ENCODE measurements at regions not wholly inside any gene's neighbourhood (a gene's known extent, or its start where the extent isn't known, plus 50 kb on each side); places are given as distances from the start of the nearest gene placed in this dataset.

DNA sequence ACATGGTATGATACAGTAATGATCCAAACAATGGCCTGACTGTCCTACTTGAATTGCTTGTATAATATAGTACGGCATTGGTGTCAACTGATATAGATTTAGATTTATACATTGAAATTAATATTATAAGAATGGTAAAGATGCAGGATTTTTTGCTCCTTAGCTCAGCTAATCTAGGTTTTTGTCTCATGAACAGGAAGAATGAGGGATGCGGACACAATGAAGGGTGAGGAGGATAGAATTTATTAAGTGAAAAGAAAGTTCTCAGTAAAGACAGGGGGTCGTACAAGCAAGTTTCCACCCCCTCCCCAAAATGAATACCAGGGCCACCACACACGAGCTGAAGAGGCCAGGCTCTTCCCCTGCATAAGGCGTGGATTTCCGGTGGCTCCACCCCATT, 96.1 kb downstream of the KCNA5 start:
- TF ChIP-seq, protein P1, sequence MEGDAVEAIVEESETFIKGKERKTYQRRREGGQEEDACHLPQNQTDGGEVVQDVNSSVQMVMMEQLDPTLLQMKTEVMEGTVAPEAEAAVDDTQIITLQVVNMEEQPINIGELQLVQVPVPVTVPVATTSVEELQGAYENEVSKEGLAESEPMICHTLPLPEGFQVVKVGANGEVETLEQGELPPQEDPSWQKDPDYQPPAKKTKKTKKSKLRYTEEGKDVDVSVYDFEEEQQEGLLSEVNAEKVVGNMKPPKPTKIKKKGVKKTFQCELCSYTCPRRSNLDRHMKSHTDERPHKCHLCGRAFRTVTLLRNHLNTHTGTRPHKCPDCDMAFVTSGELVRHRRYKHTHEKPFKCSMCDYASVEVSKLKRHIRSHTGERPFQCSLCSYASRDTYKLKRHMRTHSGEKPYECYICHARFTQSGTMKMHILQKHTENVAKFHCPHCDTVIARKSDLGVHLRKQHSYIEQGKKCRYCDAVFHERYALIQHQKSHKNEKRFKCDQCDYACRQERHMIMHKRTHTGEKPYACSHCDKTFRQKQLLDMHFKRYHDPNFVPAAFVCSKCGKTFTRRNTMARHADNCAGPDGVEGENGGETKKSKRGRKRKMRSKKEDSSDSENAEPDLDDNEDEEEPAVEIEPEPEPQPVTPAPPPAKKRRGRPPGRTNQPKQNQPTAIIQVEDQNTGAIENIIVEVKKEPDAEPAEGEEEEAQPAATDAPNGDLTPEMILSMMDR (IDR thresholded peaks at IDR 0.05) = no peak
- TF ChIP-seq POLR2A (IDR thresholded peaks at IDR 0.05) = no peak

All from testis (tissue), 2 donors.